Mammary epithelial cell (primary cell): ENCODE measurements at regions not wholly inside any gene's neighbourhood (a gene's known extent, or its start where the extent isn't known, plus 50 kb on each side); places are given as distances from the start of the nearest gene placed in this dataset.

Experiments
- CTCF ChIP-seq, 2 donors: IDR thresholded peaks in 1 of 2; conservative IDR thresholded peaks in 1 of 2; 2 replicates each; pipeline ENCODE4 v1.5.1; 2011 to 2012; ENCODE audit warnings: inconsistent platforms in 2 of 2, low read length in 2 of 2, mild to moderate bottlenecking in 2 of 2, control low read depth in 1 of 2, low read depth in 1 of 2; ENCODE audit not compliant: insufficient read depth in 1 of 2; ENCODE audit errors: extremely low read depth in 1 of 2
- EZH2 ChIP-seq: IDR thresholded peaks from 2 replicates; pipeline ENCODE4 v1.6.1; 2012; ENCODE audit warnings: low read length, inconsistent platforms, borderline replicate concordance

GRCh38 chr4:31442236-31442635 is 722.1 kb downstream of the PCDH7 start:
- no peak for TF ChIP-seq CTCF (conservative IDR thresholded peaks at IDR 0.05 in 1 of 2, IDR thresholded peaks at IDR 0.05 in 1 of 2; ENCODE audit: extremely low read depth in 1 of 2, insufficient read depth in 1 of 2, low read depth in 1 of 2, low read length in 2 of 2)
- no peak for TF ChIP-seq EZH2
